ENCODE measurements at regions not wholly inside any gene's neighbourhood (a gene's known extent, or its start where the extent isn't known, plus 50 kb on each side); places are given as distances from the start of the nearest gene placed in this dataset.

GRCh38 chr14:86823581-86823980 lies 1169.4 kb downstream of the GALC start:
- ChIA-PET CTCF (no interaction called here), SMC1A (ENCODE audit: uncharacterized antibody, unreplicated experiment) (interaction anchor here (0.7 kb wide), 1 partner anchor 11 kb away, joined by 3 read pairs; no protein-coding TSS in a partner anchor)
- no TSS peak for BruUV-seq (replicated peaks)

More at GRCh38 chr14:86823581-86823980, 1169.4 kb downstream of the GALC start:
- Histone ChIP-seq H3K9ac (ENCODE audit: control insufficient read depth, insufficient read depth, low read length) (no peak overlapping the region), H3K4me3 (no peak overlapping the region), H4K20me1 (ENCODE audit: control insufficient read depth, insufficient read depth) (no peaks in the 10 kb centered on the region), H3K4me1 (ENCODE audit: control insufficient read depth, insufficient read depth, low read length) (no peaks in the 10 kb centered on the region), H3K79me2 (ENCODE audit: control insufficient read depth, insufficient read depth, low read length) (no peaks in the 10 kb centered on the region), H3K27me3 (replicated peaks in 1 of 2; ENCODE audit: control insufficient read depth in 2 of 2, insufficient read depth in 2 of 2, low read length in 1 of 2) (no peaks in the 10 kb centered on the region), H3K4me2 (ENCODE audit: control insufficient read depth, insufficient read depth) (no peak overlapping the region), H3K27ac (ENCODE audit: control insufficient read depth, insufficient read depth) (no peak overlapping the region), H3K9me3 (replicated peaks; ENCODE audit: control insufficient read depth, insufficient read depth, low read length) (no peaks in the 10 kb centered on the region), H2AFZ (ENCODE audit: control insufficient read depth, low read depth, low read length) (no peak overlapping the region), H3K36me3 (ENCODE audit: control insufficient read depth in 2 of 2, insufficient read depth in 2 of 2, low read length in 1 of 2) (no peaks in the 10 kb centered on the region)
- POLR2A ChIA-PET, result no interaction called here
- in situ Hi-C loops (cut with MboI), result no loop called here
- 45% methylated on average over 2 of the region's 2 CpGs for WGBS (ENCODE audit: insufficient coverage, insufficient replicate concordance, low lambda C conversion rate, missing lambda C conversion rate)
- DNase-seq (ENCODE audit: low read depth, low spot score) (no peak), FAIRE-seq (no peak), ATAC-seq (no peak)
- intact Hi-C loops (cut with micrococcal nuclease; ENCODE audit: unreplicated experiment), result no loop called here
- no peak for TF ChIP-seq RAD51 (IDR thresholded peaks at IDR 0.05)
- no peak for TF ChIP-seq CREM (IDR thresholded peaks at IDR 0.05; ENCODE audit: low read depth)
- TF ChIP-seq BCL3 (IDR thresholded peaks at IDR 0.05; ENCODE audit: borderline replicate concordance, insufficient read depth, low read depth, low read length, poor library complexity, severe bottlenecking), result no peak
- no peak for TF ChIP-seq ATF2 (IDR thresholded peaks at IDR 0.05; ENCODE audit: low read length)
- TF ChIP-seq PAX8 (IDR thresholded peaks at IDR 0.05), result no peak
- no peak for TF ChIP-seq ZNF592 (IDR thresholded peaks at IDR 0.05)
- TF ChIP-seq HDAC2 (IDR thresholded peaks at IDR 0.05), result no peak
- no peak for TF ChIP-seq CUX1 (IDR thresholded peaks at IDR 0.05; ENCODE audit: insufficient replicate concordance, low read depth, low read length)
- TF ChIP-seq SUZ12 (IDR thresholded peaks at IDR 0.05; ENCODE audit: unreplicated experiment), result no peak
- TF ChIP-seq BHLHE40 (IDR thresholded peaks at IDR 0.05; ENCODE audit: borderline replicate concordance in 1 of 2, low read depth in 2 of 2, low read length in 1 of 2), result no peak
- no peak for TF ChIP-seq MAX (IDR thresholded peaks at IDR 0.05; ENCODE audit: low read depth, low read length)
- RAD21 ChIA-PET (ENCODE audit: unreplicated experiment), result no interaction called here
